H1 (cell line): ENCODE measurements at regions not wholly inside any gene's neighbourhood (a gene's known extent, or its start where the extent isn't known, plus 50 kb on each side); places are given as distances from the start of the nearest gene placed in this dataset.

ENCODE experiments used
- CBX5 ChIP-seq: fragments of 300-800, 300-1000 bp; sonication (generic); IDR thresholded peaks from 2 replicates; pipeline ENCODE4 v1.7.1; 2016; ENCODE audit warnings: antibody characterized with exemption, low read length, low read depth
- CHD2 ChIP-seq: IDR thresholded peaks from 2 replicates; pipeline ENCODE4 v1.6.1; 2012; ENCODE audit warnings: low read length, improper control_type of control experiment
- EP300 ChIP-seq, 2 experiments: IDR thresholded peaks; 1 replicate in 1 of 2; 2 replicates in 1 of 2; pipeline ENCODE4 v1.6.1; 2011 to 2012; ENCODE audit warnings: low read depth in 2 of 2, low read length in 2 of 2, mild to moderate bottlenecking in 2 of 2, borderline replicate concordance in 1 of 2, inconsistent platforms in 1 of 2, moderate library complexity in 1 of 2
- GABPA ChIP-seq: IDR thresholded peaks from 2 replicates; pipeline ENCODE4 v1.6.1; 2011; ENCODE audit warnings: mild to moderate bottlenecking, low read length, moderate library complexity, borderline replicate concordance; ENCODE audit not compliant: insufficient read depth
- JUND ChIP-seq: IDR thresholded peaks from 2 replicates; pipeline ENCODE4 v1.6.1; 2011; ENCODE audit warnings: mild to moderate bottlenecking, improper control_type of control experiment, low read length
- POLR2A ChIP-seq, 2 experiments: IDR thresholded peaks; 1 replicate in 1 of 2; 2 replicates in 1 of 2; pipeline ENCODE4 v1.6.1; 2011; ENCODE audit warnings: low read depth in 2 of 2, low read length in 2 of 2, mild to moderate bottlenecking in 2 of 2; ENCODE audit errors: control extremely low read depth in 1 of 2
- RAD21 ChIP-seq, 2 experiments: IDR thresholded peaks in 1 of 2; conservative IDR thresholded peaks in 1 of 2; 2 replicates each; pipeline ENCODE4 v1.6.1; 2011; ENCODE audit warnings: low read depth in 2 of 2, low read length in 2 of 2, improper control_type of control experiment in 1 of 2, inconsistent platforms in 1 of 2, mild to moderate bottlenecking in 1 of 2, moderate library complexity in 1 of 2
- RXRA ChIP-seq: IDR thresholded peaks from 2 replicates; pipeline ENCODE4 v1.6.1; 2011; ENCODE audit warnings: low read depth, mild to moderate bottlenecking, low read length, moderate library complexity; ENCODE audit not compliant: insufficient read depth
- SP1 ChIP-seq: IDR thresholded peaks from 2 replicates; pipeline ENCODE4 v1.6.1; 2011; ENCODE audit warnings: low read depth, low read length
- SRF ChIP-seq: IDR thresholded peaks from 2 replicates; pipeline ENCODE4 v1.6.1; 2011; ENCODE audit warnings: mild to moderate bottlenecking, low read depth, low read length, moderate library complexity
- TAF1 ChIP-seq: IDR thresholded peaks from 2 replicates; pipeline ENCODE4 v1.6.1; 2011; ENCODE audit warnings: mild to moderate bottlenecking, low read depth, low read length
- YY1 ChIP-seq: IDR thresholded peaks from 2 replicates; pipeline ENCODE4 v1.6.1; 2011; ENCODE audit warnings: low read depth, mild to moderate bottlenecking, low read length
- ZNF274 ChIP-seq: IDR thresholded peaks from 2 replicates; pipeline ENCODE4 v1.7.0; 2012; ENCODE audit warnings: low read length, borderline replicate concordance; ENCODE audit errors: extremely low read depth
- TF ChIP-seq, protein P1 (sequence below), 3 experiments: IDR thresholded peaks; 1 replicate in 2 of 3; 2 replicates in 1 of 3; pipeline versions ENCODE4 v1.5.1 to v1.6.1; 2011; ENCODE audit warnings: low read length in 3 of 3, mild to moderate bottlenecking in 3 of 3, inconsistent platforms in 2 of 3, low read depth in 1 of 3, moderate library complexity in 1 of 3; ENCODE audit not compliant: insufficient read depth in 1 of 3; ENCODE audit errors: control extremely low read depth in 1 of 3

DNA sequence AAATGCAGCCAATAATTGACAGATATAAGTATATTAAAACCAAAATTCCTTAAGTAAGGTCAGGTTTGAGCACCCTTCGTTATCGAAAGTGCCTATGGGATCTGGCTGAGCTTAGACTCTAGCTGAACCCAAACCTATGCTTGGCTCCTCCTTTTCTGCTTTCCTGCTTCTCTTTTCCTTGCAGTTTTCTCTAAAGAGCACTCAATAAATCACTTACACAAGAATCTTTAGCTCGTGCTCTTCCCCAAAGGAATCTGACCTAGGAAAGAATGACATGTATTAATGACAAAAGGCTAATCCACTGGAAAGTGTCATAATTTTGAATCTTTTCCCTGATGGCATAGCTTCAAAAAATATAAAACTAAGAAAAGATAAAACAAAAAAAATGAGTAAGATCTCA, 282.7 kb downstream of the DKK2 start:
- TF ChIP-seq CHD2 (no peak), POLR2A (IDR thresholded peaks at IDR 0.05; ENCODE audit: control extremely low read depth in 1 of 2, low read depth in 2 of 2, low read length in 2 of 2) (no peak), ZNF274 (no peak), TAF1 (no peak), SRF (no peak), RXRA (no peak), EP300 (IDR thresholded peaks at IDR 0.05; ENCODE audit: borderline replicate concordance in 1 of 2, low read depth in 2 of 2, low read length in 2 of 2) (no peak), YY1 (no peak), CBX5 (no peak), JUND (no peak), RAD21 (IDR thresholded peaks at IDR 0.05 in 1 of 2, conservative IDR thresholded peaks at IDR 0.05 in 1 of 2; ENCODE audit: low read depth in 2 of 2, low read length in 2 of 2) (no peak), SP1 (no peak), GABPA (no peak)
- TF ChIP-seq, protein P1, sequence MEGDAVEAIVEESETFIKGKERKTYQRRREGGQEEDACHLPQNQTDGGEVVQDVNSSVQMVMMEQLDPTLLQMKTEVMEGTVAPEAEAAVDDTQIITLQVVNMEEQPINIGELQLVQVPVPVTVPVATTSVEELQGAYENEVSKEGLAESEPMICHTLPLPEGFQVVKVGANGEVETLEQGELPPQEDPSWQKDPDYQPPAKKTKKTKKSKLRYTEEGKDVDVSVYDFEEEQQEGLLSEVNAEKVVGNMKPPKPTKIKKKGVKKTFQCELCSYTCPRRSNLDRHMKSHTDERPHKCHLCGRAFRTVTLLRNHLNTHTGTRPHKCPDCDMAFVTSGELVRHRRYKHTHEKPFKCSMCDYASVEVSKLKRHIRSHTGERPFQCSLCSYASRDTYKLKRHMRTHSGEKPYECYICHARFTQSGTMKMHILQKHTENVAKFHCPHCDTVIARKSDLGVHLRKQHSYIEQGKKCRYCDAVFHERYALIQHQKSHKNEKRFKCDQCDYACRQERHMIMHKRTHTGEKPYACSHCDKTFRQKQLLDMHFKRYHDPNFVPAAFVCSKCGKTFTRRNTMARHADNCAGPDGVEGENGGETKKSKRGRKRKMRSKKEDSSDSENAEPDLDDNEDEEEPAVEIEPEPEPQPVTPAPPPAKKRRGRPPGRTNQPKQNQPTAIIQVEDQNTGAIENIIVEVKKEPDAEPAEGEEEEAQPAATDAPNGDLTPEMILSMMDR (IDR thresholded peaks at IDR 0.05; ENCODE audit: control extremely low read depth in 1 of 3, insufficient read depth in 1 of 3, low read depth in 1 of 3, low read length in 3 of 3): no peak
